T-helper 1 cell treated with Interleukin-12 subunit alpha and Interleukin-12 subunit beta and Interleukin-4 antibody, amounts not matched to agents 30 ng/mL and 1 ng/mL, for 36 hours (primary cell): ENCODE measurements at regions not wholly inside any gene's neighbourhood (a gene's known extent, or its start where the extent isn't known, plus 50 kb on each side); places are given as distances from the start of the nearest gene placed in this dataset.

ENCODE experiments used
- intact Hi-C: fragments of 100-400 bp; cut with micrococcal nuclease; formaldehyde crosslinking; loops from one replicate; pipeline ENCODE4 v1.15.1; 2024

DNA sequence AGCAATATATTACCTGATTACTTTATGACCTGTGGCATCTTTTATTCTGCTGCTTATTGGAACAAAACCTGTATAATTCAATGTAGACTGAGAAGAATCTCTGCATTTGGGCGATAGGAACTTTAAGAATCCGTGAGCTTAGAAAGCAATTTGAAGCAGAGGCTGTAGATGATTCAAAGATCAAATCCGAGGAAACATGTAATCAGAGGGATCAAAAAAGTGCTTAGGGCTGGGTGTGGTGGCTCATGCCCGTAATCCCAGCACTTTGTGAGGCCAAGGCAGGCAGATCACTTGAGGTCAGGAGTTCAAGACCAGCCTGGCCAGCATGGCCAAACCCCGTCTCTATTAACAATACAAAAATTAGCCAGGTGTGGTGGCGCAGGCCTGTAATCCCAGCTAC is 198.4 kb downstream of the MTX2 start:
- intact Hi-C loops = no loop called here

GRCh38 chr2:176468457-176469113 is 199.3 kb downstream of the MTX2 start:
- intact Hi-C loops = no loop called here

DNA sequence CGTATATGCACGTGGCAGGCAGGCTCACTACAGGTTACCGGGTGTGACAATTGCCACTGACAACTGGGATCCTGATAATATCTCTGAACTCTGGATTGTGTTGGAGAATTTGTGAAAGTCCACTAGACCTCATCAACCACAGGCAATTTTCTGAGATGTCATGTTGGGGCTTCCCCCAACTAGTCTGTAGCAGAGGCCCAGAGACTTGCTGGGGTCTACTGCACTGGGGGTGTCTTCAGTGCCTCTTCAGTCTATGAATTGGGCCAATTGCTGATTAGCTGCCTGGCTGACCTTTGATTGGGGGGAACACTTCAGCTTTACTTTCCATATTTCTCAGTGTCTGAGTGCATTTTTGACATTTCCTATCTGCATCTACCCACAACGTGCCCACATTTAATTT is 201.5 kb downstream of the MTX2 start:
- intact Hi-C loops = no loop called here

DNA sequence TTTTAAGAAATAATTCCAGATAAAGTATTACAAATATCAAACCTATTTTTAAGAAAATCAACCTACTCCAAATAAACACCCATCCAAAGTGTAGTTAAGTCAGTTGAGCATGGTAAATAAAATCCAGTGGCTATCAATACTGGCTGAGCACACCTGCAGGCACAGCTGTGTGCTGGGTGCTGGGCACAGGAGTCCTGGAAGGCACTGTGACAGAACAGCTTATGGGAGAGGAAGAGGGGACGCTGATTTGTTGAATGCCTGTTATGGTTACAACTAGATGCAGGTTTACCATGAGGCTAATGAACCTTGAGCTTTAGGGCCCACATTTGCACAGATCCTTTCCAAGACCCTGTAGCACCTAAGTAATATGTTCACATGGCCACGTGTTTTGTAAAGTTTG is 202.7 kb downstream of the MTX2 start:
- intact Hi-C loops = no loop called here

DNA sequence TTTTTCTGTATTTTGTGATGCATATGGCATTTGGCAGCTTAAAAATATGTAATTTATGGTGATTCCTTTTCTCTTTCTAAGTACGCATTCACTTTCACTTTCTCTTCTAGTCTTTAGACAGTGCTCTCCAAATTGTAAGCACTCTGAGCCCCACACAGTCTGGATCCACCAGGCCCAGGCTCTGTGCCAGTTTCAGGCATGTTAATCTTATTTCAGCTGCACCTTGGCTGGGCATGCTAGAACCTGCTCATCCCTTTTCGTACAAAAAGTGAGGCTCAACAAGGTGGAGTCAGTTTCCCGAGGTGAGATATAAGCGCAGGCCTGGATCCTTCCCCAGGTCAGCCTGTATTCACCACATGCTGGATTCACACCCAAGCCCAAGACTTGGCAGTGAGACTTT is 203.9 kb downstream of the MTX2 start:
- intact Hi-C loops = loop anchor here (1.0 kb wide), 1 partner anchor 18 kb away; no protein-coding TSS in a partner anchor

- intact Hi-C loops = loop anchor here (1.0 kb wide), 1 partner anchor 19 kb away; no protein-coding TSS in a partner anchor
Observed at GRCh38 chr2:176473851-176474250, 204.6 kb downstream of the MTX2 start.

- intact Hi-C loops = no loop called here
Observed at GRCh38 chr2:176477336-176477735, 208.1 kb downstream of the MTX2 start.

GRCh38 chr2:176479961-176480360 is 210.7 kb downstream of the MTX2 start:
- intact Hi-C loops = no loop called here

DNA sequence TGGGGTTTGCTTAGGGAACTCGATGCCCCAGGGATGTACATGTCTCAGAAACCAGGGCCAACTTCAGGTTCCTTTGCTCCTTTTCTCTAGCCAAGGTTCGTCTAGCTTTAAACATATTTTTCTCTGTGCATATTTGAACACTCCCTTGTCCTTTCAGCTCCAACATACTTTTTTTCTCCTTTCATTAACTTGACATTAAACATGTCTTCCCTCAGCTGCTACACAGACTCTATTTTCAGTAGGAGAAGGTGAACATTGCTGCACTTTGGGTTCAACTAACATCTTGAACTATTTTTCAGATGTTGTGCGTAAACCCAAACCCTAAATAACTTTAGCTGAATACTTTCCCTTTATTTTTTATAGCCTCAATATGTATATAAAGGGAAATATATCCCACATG is 212.9 kb downstream of the MTX2 start:
- intact Hi-C loops = no loop called here

DNA sequence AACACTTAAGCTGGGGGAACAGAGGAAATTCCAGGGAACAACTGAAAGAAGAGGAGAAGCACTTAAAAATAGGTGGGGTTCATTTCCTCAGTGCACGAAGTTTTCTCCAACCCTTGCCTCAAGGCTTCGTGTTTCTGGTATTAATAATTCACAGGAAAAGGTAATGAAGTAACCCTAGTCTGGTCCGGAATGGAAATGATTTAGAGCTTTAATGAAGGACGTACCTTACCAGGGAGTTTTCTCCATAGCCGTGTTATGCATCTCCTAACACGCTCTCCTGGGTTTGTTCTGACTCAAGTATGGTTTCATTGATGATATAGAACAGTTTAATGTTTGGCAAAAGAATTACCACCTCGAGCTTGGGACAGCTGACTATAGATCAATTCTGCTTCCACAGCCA is 214.2 kb downstream of the MTX2 start:
- intact Hi-C loops = no loop called here

DNA sequence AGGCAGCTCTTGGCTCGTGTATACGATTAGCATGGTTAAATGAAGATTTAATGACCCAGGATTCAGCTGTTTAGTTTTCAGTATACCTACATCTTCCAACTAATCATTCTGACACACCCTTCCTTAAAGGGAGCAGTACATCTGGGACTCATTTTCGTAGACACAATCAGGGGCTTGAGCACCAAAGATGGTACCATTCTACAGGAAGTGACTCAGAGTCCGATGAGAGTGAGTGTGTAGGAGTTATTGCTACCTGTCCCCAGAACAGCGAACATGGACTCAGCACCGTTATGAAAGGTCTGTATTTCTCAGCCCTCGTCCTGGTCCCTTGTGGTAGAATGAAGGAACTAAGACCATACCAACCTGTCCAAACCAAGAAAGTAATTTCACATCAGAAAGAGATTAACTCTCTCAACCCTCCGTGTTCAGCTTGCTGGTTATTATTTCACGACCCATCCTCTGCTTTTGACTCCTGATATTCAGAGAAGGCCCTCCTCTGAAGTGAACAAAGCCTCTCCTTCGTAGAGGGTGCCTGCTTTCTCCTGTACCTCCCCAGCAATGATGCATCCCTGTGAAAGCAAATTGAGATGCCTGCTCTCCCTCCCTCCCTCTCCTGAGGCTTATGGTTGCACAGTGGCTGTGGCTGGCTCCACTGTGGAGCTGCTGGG is 214.8 kb downstream of the MTX2 start:
- intact Hi-C loops = no loop called here

DNA sequence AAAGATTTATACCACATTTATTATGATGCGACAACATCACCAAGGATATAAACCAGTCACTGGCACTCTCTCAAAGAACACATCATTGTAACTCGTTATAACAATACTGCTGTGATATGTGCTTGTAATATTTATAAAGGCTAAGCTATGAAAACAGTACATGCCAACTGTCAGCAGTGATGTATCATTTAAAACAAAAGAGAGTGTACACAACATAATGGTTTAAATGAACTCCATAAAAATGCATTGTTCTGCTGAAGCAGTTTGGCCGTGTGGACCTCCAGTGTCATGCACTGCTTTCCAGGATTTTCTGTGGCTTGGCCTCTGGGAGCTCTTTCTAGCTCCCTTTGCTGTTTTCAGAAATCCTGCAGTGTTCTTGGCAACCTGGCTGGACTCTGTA is 215.6 kb downstream of the MTX2 start:
- intact Hi-C loops = no loop called here

DNA sequence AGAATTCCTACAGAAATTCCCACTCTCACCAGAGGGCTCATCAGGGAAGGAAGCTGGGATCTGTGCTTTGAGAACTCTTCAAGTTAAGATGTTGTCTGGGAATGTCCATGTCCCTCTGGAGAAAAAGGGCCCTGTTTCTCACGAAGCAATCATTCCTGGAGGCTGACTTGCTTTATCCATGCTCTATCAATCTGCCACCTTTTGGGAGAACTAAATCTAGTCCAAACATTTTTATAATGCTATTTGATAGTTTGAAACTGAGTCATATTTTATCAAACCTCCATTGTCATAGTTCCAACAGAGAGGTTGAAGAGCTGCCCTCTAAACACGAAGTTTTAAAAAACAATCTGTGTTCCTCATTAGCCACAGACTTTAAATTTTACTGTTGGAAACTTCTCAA is 219.2 kb downstream of the MTX2 start:
- intact Hi-C loops = no loop called here

DNA sequence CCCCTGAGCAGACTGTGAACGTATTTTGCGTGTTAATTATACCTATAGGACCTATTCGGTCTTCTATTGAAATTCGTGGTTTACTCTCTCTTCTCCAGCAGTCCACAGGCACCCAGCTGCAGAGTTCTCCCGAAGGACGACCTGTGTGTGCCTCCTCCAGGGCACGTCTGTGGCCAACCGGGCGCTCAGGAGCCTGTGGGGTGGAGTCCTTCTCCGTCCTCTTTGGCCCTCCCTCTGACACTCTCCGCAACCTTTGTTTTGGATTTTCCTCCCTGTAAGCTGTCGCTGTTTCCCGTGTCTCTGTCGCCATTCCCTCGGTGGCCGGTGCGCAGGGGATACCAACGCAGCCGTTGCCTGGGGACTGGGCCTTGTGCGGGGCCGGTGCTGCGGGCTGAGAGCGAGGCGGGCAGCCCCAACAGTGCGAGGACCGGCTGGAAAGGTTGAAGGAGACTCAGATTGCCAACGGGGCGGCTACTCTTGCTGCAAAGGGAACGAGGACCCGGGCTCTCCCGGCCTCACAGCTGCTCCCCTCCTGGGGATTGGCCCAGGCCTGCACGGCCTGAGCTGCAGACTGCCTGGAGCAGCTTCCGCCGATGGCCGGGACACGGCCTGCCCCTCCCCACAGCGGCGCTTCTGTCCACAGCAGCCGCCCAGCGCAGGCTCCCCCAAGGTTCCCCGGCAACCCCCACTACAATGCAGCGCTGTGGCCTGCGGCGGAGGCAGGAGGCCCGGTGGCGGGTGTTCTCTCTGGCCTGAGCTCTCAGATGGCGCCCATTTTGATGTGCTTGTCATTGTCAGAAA is 221.0 kb downstream of the MTX2 start:
- intact Hi-C loops = no loop called here

DNA sequence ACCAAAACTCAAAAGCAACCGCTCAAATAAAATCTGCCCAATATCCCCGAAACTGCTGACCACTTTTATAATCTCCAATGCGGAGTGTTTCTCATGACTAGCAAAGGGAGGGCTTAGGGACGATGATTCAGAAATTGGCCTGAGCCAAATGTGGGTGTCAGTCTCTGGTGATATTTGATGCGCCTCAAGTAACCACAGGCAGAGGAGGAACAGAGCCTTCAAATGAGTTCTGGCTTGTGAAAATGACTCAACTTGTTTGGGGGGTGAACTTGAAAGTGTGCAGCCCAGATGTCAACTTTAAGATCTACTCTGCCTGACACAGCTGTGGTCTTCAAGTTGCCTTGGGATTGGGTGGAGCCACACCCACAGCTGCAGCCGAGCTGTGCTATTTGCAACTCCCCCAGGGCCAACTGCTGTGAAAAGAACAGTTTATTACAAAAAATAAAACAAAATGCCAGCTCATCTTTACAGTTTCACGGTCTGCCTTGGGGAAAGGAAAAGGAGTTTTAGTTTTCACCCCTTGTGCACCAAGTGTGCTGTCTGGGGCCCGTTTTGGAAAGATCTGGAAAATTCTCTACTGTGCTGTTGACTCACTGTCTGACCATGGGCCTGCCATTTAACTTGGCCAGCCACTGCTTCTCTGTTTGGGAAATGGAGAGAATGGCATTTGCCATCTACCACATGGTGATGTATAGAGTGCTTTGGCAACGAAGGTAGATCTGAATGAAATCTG is 222.1 kb downstream of the MTX2 start:
- intact Hi-C loops = no loop called here

DNA sequence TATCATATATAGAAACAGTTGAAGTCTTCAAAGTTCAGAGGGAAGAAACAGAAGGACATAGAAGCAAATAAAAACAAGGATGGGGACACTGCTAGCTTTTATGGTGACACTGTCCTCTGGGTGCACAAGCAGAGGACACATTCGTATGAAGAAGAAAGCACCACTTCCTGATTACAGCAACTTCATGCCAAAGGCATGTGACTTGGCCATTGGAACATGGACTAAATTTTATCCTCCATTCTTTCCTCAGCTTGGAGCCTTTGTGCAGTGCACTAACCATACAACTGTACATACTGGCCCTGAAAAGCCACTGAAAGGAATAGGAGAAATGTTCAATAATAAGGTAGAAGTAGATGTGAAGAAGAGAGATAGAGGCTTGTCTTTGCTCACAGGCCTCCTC is 223.3 kb downstream of the MTX2 start:
- intact Hi-C loops = no loop called here

- intact Hi-C loops = no loop called here
Observed at GRCh38 chr2:176493226-176493825, 224.1 kb downstream of the MTX2 start.

DNA sequence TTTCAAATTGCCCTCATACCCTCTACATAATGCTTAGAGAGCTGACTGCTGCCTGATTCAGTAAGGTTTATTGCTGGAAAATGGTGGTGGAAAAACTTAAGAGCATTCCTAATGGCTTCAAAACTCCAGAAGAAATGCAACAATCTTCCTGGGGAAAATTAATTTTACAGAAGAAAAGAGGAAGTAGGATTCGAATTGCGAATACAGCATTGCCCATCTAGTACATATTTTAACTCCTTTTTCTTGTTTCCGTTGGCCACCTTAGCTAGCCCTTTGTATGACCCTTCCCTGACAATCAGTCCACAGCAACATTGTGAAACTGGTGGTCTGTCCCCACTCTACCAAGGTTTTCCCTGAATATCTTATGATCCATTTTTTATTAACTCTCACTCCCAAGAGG is 224.7 kb downstream of the MTX2 start:
- intact Hi-C loops = no loop called here

DNA sequence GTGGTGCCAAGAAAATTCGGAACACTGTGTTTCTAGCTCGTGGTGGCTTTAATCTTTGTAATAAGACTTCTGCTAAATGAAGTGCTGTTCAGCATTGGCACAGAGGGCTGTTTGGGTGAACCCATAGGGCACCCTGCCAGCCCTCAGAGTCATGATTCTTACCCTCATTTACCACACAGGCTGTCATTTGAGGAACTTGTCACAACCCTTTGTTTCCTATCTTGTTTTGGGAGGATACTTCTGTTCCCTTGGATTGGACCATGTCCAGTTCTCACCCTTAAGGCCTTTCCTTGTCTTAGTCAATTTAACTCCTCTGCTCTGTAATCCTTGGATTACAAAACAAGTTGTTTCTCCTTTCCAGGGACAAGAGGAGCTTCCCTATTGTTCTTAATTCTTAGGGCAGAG is 225.7 kb downstream of the MTX2 start:
- intact Hi-C loops = no loop called here

DNA sequence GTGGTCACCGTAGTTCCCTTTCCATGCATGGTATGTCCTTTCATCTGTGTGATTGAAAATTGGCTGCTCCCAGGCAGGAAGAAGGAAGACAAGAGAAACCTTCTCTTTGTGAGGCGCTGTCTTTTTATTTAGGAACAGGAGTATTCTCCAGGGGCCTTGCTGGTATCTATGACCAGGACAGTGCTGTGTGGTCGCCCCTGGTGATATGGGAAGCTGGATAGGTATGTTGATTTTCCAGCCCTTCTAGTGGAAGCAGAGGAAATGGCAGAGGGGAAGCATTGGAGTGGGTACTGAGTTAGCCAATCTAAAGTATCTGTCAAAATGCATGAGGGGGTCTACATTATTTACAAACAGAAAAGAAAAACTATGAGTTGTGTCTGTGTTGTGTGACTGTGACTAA is 226.6 kb downstream of the MTX2 start:
- intact Hi-C loops = no loop called here

DNA sequence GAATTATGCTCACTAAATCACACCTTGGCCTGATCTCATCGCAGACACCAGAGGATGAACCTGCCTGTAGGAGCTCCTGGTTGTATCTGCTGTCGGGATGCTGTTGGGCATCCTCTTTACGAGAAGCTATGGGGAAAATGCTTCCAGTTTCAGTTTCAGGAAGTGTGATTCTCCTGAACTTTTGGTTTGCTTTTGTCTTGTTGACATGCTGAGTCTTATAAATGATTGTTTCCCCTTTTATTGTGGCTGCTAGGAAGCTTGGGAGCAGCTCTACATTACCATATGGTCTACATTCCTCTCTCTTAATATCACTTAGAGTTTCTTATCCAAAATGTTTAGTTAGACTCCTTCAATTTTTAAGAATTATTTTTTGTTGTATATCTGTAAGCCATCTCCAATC is 227.5 kb downstream of the MTX2 start:
- intact Hi-C loops = no loop called here
